NCI-H69 (cell line): ENCODE measurements at regions not wholly inside any gene's neighbourhood (a gene's known extent, or its start where the extent isn't known, plus 50 kb on each side); places are given as distances from the start of the nearest gene placed in this dataset.

Source experiments
- DNase-seq: peaks from one replicate; lab custom pipeline; 2025; lab: John Stamatoyannopoulos, UW

GRCh38 chr2:185990861-185991525 is 252.4 kb downstream of the FSIP2 start:
- DNase-seq, result no peak

- no peak for DNase-seq
Measured at GRCh38 chr2:185998562-185999070, 260.0 kb downstream of the FSIP2 start.

- no peak for DNase-seq
Measured at GRCh38 chr2:186009341-186009740, 270.7 kb downstream of the FSIP2 start.

GRCh38 chr2:186017278-186017677 is 278.7 kb downstream of the FSIP2 start:
- DNase-seq, result peak; percentile 48

GRCh38 chr2:186024921-186025320 is 286.3 kb downstream of the FSIP2 start:
- no peak for DNase-seq

- DNase-seq, result no peak
Measured at GRCh38 chr2:186027922-186028321, 289.3 kb downstream of the FSIP2 start.

- no peak for DNase-seq
Measured at GRCh38 chr2:186031229-186031628, 292.6 kb downstream of the FSIP2 start.

GRCh38 chr2:186032102-186032738 is 293.6 kb downstream of the FSIP2 start:
- no peak for DNase-seq

GRCh38 chr2:186032930-186033329 is 294.3 kb downstream of the FSIP2 start:
- DNase-seq, result no peak

GRCh38 chr2:186033541-186033940 is 294.9 kb downstream of the FSIP2 start:
- DNase-seq, result no peak

- DNase-seq, result peak; percentile 70
Measured at GRCh38 chr2:186036862-186037449, 298.4 kb downstream of the FSIP2 start.

GRCh38 chr2:186042207-186043028 is 303.8 kb downstream of the FSIP2 start:
- no peak for DNase-seq

- DNase-seq, result no peak
Measured at GRCh38 chr2:186044761-186045160, 306.2 kb downstream of the FSIP2 start.

- no peak for DNase-seq
Measured at GRCh38 chr2:186052930-186053329, 314.3 kb downstream of the FSIP2 start.

- peak; percentile 46 for DNase-seq
Measured at GRCh38 chr2:186058614-186059013, 320.0 kb downstream of the FSIP2 start.

GRCh38 chr2:186059096-186059495 is 320.5 kb downstream of the FSIP2 start:
- DNase-seq, result peak; percentile 58

- DNase-seq, result no peak
Measured at GRCh38 chr2:186060744-186061440, 322.3 kb downstream of the FSIP2 start.

- no peak for DNase-seq
Measured at GRCh38 chr2:186064507-186064906, 325.9 kb downstream of the FSIP2 start.

- DNase-seq, result no peak
Measured at GRCh38 chr2:186065491-186065890, 326.9 kb downstream of the FSIP2 start.

- no peak for DNase-seq
Measured at GRCh38 chr2:186068139-186068801, 329.7 kb downstream of the FSIP2 start.

- DNase-seq, result no peak
Measured at GRCh38 chr2:186069676-186070075, 331.1 kb downstream of the FSIP2 start.
